ENCODE measurements at regions not wholly inside any gene's neighbourhood (a gene's known extent, or its start where the extent isn't known, plus 50 kb on each side); places are given as distances from the start of the nearest gene placed in this dataset.

- CTCF ChIA-PET, result no interaction called here
- Histone ChIP-seq H3K27me3 (ENCODE audit: control insufficient read depth, insufficient read depth, low read length) (no peaks in the 10 kb centered on the region), H3K36me3 (ENCODE audit: control insufficient read depth, insufficient read depth, low read length) (no peaks in the 10 kb centered on the region), H3K4me3 (ENCODE audit: low read depth in 2 of 2, low read length in 2 of 2) (no peak overlapping the region), H3K9me3 (ENCODE audit: control insufficient read depth, insufficient read depth, low read depth, low read length) (no peaks in the 10 kb centered on the region), H3K27ac (ENCODE audit: low read length) (no peak overlapping the region), H3K4me1 (ENCODE audit: control insufficient read depth, insufficient read depth, low read length) (no peaks in the 10 kb centered on the region)
- TF ChIP-seq REST (IDR thresholded peaks at IDR 0.05; ENCODE audit: insufficient read depth in 1 of 2, low read depth in 2 of 2, low read length in 1 of 2) (no peak), SIN3A (IDR thresholded peaks at IDR 0.05; ENCODE audit: borderline replicate concordance, insufficient read depth, low read depth, low read length) (no peak), TCF7L2 (IDR thresholded peaks at IDR 0.05; ENCODE audit: low read depth, low read length) (no peak), CTCF (IDR thresholded peaks at IDR 0.05) (no peak), POLR2AphosphoS5 (IDR thresholded peaks at IDR 0.05; ENCODE audit: low read depth, low read length) (no peak)
- no peak for DNase-seq (ENCODE audit: low read depth, low spot score)
- POLR2A ChIA-PET, result no interaction called here
- in situ Hi-C loops (cut with HindIII; ENCODE audit: low pct_unique_long_range_greater_than_20kb, low sequenced_read_pairs) (no loop called here), intact Hi-C loops (cut with micrococcal nuclease; ENCODE audit: unreplicated experiment) (no loop called here)
- BruUV-seq (replicated peaks), result no TSS peak
- no peak for ATAC-seq
Observed at GRCh38 chr1:81326212-81326611, 474.5 kb upstream of the ADGRL2 start.

GRCh38 chr1:81325397-81325796 is 475.3 kb upstream of the ADGRL2 start:
- ChIA-PET POLR2A (no interaction called here), CTCF (no interaction called here)
- no TSS peak for BruUV-seq (replicated peaks)
- Histone ChIP-seq H3K27me3 (ENCODE audit: control insufficient read depth, insufficient read depth, low read length) (no peaks in the 10 kb centered on the region), H3K4me1 (ENCODE audit: control insufficient read depth, insufficient read depth, low read length) (no peaks in the 10 kb centered on the region), H3K27ac (ENCODE audit: low read length) (no peak overlapping the region), H3K9me3 (ENCODE audit: control insufficient read depth, insufficient read depth, low read depth, low read length) (no peaks in the 10 kb centered on the region), H3K4me3 (ENCODE audit: low read depth in 2 of 2, low read length in 2 of 2) (no peak overlapping the region), H3K36me3 (ENCODE audit: control insufficient read depth, insufficient read depth, low read length) (no peaks in the 10 kb centered on the region)
- DNase-seq (ENCODE audit: low read depth, low spot score) (no peak), ATAC-seq (no peak)
- intact Hi-C loops (cut with micrococcal nuclease; ENCODE audit: unreplicated experiment), result no loop called here
- TF ChIP-seq SIN3A (IDR thresholded peaks at IDR 0.05; ENCODE audit: borderline replicate concordance, insufficient read depth, low read depth, low read length) (no peak), CTCF (IDR thresholded peaks at IDR 0.05) (no peak), REST (IDR thresholded peaks at IDR 0.05; ENCODE audit: insufficient read depth in 1 of 2, low read depth in 2 of 2, low read length in 1 of 2) (no peak), POLR2AphosphoS5 (IDR thresholded peaks at IDR 0.05; ENCODE audit: low read depth, low read length) (no peak), TCF7L2 (IDR thresholded peaks at IDR 0.05; ENCODE audit: low read depth, low read length) (no peak)
- in situ Hi-C loops (cut with HindIII; ENCODE audit: low pct_unique_long_range_greater_than_20kb, low sequenced_read_pairs), result no loop called here

Measured in Panc1 (cell line).